Heart left ventricle (tissue), 16 donors: ENCODE measurements at regions not wholly inside any gene's neighbourhood (a gene's known extent, or its start where the extent isn't known, plus 50 kb on each side); places are given as distances from the start of the nearest gene placed in this dataset.

Source experiments
- ATAC-seq, 4 donors: fragments of 200-7000 bp; cut with Tn5 transposase; one replicate each; pipeline ENCODE4 v1.9.1; 2020 to 2022; ENCODE audit warnings: moderate library complexity in 4 of 4, mild to moderate bottlenecking in 3 of 4, moderate number of reproducible peaks in 1 of 4
- DNase-seq, 5 donors: peaks; one replicate each; pipeline ENCODE4 v3.0.0-alpha.2; 2020
- H3K27ac ChIP-seq, 12 donors: fragments of 200-600 bp; sonication (generic) in 4 of 12; one replicate each; pipeline versions ENCODE4 v1.5.0 to v1.8.0; 2016 to 2022; ENCODE audit warnings: mild to moderate bottlenecking in 2 of 12
- H3K27me3 ChIP-seq, 9 donors: fragments of 200-600 bp; sonication (generic) in 2 of 9; one replicate each; pipeline versions ENCODE4 v1.5.1 to v1.8.0; 2016 to 2022; ENCODE audit warnings: mild to moderate bottlenecking in 3 of 9
- H3K36me3 ChIP-seq, 9 donors: fragments of 200-600 bp; sonication (generic) in 2 of 9; one replicate each; pipeline versions ENCODE4 v1.5.0 to v1.8.0; 2018 to 2022; ENCODE audit warnings: mild to moderate bottlenecking in 2 of 9
- H3K4me1 ChIP-seq, 12 donors: fragments of 200-600 bp; sonication (generic) in 4 of 12; one replicate each; pipeline versions ENCODE4 v1.5.0 to v1.8.0; 2016 to 2022; ENCODE audit warnings: mild to moderate bottlenecking in 3 of 12
- H3K4me3 ChIP-seq, 12 donors: fragments of 200-600 bp; sonication (generic) in 4 of 12; one replicate each; pipeline versions ENCODE4 v1.5.0 to v1.8.0; 2017 to 2022; ENCODE audit warnings: mild to moderate bottlenecking in 9 of 12, moderate library complexity in 4 of 12
- H3K9me3 ChIP-seq, 12 donors: fragments of 200-600 bp; sonication (generic) in 4 of 12; one replicate each; pipeline versions ENCODE4 v1.5.0 to v1.8.0; 2016 to 2022; ENCODE audit warnings: mild to moderate bottlenecking in 1 of 12
- CTCF ChIP-seq, 12 donors: fragments of 200-600 bp; sonication (generic) in 4 of 12; IDR thresholded peaks; one replicate each; pipeline versions ENCODE4 v1.5.0 to v1.8.0; 2018 to 2022; ENCODE audit warnings: antibody characterized with exemption in 12 of 12, mild to moderate bottlenecking in 5 of 12
- POLR2A ChIP-seq, 2 donors: fragments of 450-650 bp; IDR thresholded peaks; one replicate each; pipeline ENCODE4 v1.6.1; 2017; ENCODE audit warnings: antibody characterized with exemption in 2 of 2, mild to moderate bottlenecking in 2 of 2, moderate library complexity in 2 of 2
- WGBS, 4 donors: extraction: QIAGEN DNeasy Blood & Tissue Kit in 2 of 4; methylation state at CpG; one replicate each; pipeline versions ENCODE4 v1.1.5 to v1.1.7; 2013 to 2018; 5-methylcytosine and 5-hydroxymethylcytosine counted together
- intact Hi-C, 10 donors: fragments of 100-400 bp; cut with DNase I; formaldehyde crosslinking; loops; one replicate each; pipeline versions ENCODE4 v1.11.1 to v1.14.2; 2022
- donor health status: ischemic (EF 13 %, LVEDD 7.1; RV severe dilation, severe dysfunction).
- donor health status: healthy with polysubstance abuse.
- donor health status: DM: no; HTN: yes; CAD: no.
- donor health status: DM: no; HTN: no; CAD: no.
- donor health status: ischemic (EF 25% LVEDD 6.9; RV normal size, moderate dysfunction).
- donor health status: ischemic (EF 25% LVEDD 5.7; RV mildly dilated, moderate dysfunction).
- donor health status: healthy.
- donor health status: DM: yes; HTN: yes; CAD: no.
- donor health status: ischemic (EF 35%, LVEDD 5.7; RV mildly dilated, moderate dysfunction).
- donor health status: nonischemic (EF 11% LVEDD 7.7; RV severe dilation, severe dysfunction).
- donor health status: DM: yes; HTN: yes; CAD: no.
- donor health status: PGD.
- donor health status: ischemic (EF 29% LVEDD 5.4; RV normal size, mild dysfunction).
- donor health status: nonischemic (EF 23%, LVEDD 6.1; RV moderate dilation, normal function).

- Histone ChIP-seq H3K4me1 (no peaks in the 10 kb centered on the region), H3K4me3 (no peak overlapping the region), H3K36me3 (no peaks in the 10 kb centered on the region), H3K9me3 (no peaks in the 10 kb centered on the region), H3K27ac (no peak overlapping the region), H3K27me3 (no peaks in the 10 kb centered on the region)
- intact Hi-C loops: no loop called here
- TF ChIP-seq CTCF (IDR thresholded peaks at IDR 0.05): no peak
- TF ChIP-seq POLR2A (IDR thresholded peaks at IDR 0.05): no peak
- no peak for ATAC-seq
- no peak for DNase-seq
- whole genome bisulfite sequencing, 4 donors: 93 to 98% (median 94%) methylated on average over 1 of the region's 1 CpG
Measured at GRCh38 chr13:70483599-70484276, 375.5 kb upstream of the KLHL1 start.

GRCh38 chr13:70473907-70474306 lies 365.7 kb upstream of the KLHL1 start:
- H3K9me3 ChIP-seq: peaks cover 0 to 9% (median 0%) of the 10 kb centered on the region in 12 donors
- DNase-seq: no peak
- no peaks in the 10 kb centered on the region for H3K36me3 ChIP-seq
- no peak overlapping the region for H3K4me3 ChIP-seq
- 29 to 35% (median 31%) methylated on average over 3 of the region's 3 CpGs for WGBS, 4 donors
- TF ChIP-seq CTCF (IDR thresholded peaks at IDR 0.05): no peak
- TF ChIP-seq POLR2A (IDR thresholded peaks at IDR 0.05): no peak
- no peaks in the 10 kb centered on the region for H3K27me3 ChIP-seq
- ATAC-seq: no peak
- intact Hi-C loops: no loop called here
- H3K27ac ChIP-seq: no peak overlapping the region
- H3K4me1 ChIP-seq: no peaks in the 10 kb centered on the region

GRCh38 chr13:70469077-70469476 lies 360.8 kb upstream of the KLHL1 start:
- peaks cover 0 to 3% (median 0%) of the 10 kb centered on the region in 12 donors for H3K9me3 ChIP-seq
- H3K27me3 ChIP-seq: no peaks in the 10 kb centered on the region
- DNase-seq: no peak
- no peaks in the 10 kb centered on the region for H3K4me1 ChIP-seq
- H3K36me3 ChIP-seq: no peaks in the 10 kb centered on the region
- 89 to 91% (median 90%) methylated on average over 3 of the region's 3 CpGs for WGBS, 4 donors
- TF ChIP-seq POLR2A (IDR thresholded peaks at IDR 0.05) (no peak), CTCF (IDR thresholded peaks at IDR 0.05) (no peak)
- H3K27ac ChIP-seq: no peak overlapping the region
- no peak for ATAC-seq
- H3K4me3 ChIP-seq: no peak overlapping the region
- intact Hi-C loops: no loop called here

GRCh38 chr13:70457474-70457873 lies 349.2 kb upstream of the KLHL1 start:
- WGBS, 4 donors: 0 to 60% (median 58%) methylated on average over 1 of the region's 1 CpG

More at GRCh38 chr13:70457474-70457873, 349.2 kb upstream of the KLHL1 start:
- DNase-seq (no peak), ATAC-seq (no peak)
- Histone ChIP-seq H3K4me1 (no peaks in the 10 kb centered on the region), H3K9me3 (peaks cover 0 to 8% (median 0%) of the 10 kb centered on the region in 12 donors), H3K27ac (no peak overlapping the region), H3K4me3 (no peak overlapping the region), H3K36me3 (no peaks in the 10 kb centered on the region), H3K27me3 (no peaks in the 10 kb centered on the region)
- TF ChIP-seq CTCF (IDR thresholded peaks at IDR 0.05): no peak
- no peak for TF ChIP-seq POLR2A (IDR thresholded peaks at IDR 0.05)
- intact Hi-C loops: no loop called here
